CD1c-positive myeloid dendritic cell (primary cell): ENCODE measurements at regions not wholly inside any gene's neighbourhood (a gene's known extent, or its start where the extent isn't known, plus 50 kb on each side); places are given as distances from the start of the nearest gene placed in this dataset.
"Not testable (repeated sequence)": the region's sequence is repeated elsewhere in the genome, so short reads cannot be mapped to it uniquely, and the experiment has no call there.

Experiments used
- DNase-seq: peaks from one replicate; pipeline ENCODE4 v3.0.0-alpha.2; 2016; ENCODE audit errors: extremely low spot score

- DNase-seq: no peak
These were observed 1162.4 kb downstream of the BRINP3 start for GRCh38 chr1:189315035-189315901.

GRCh38 chr1:189323091-189323490 lies 1154.6 kb downstream of the BRINP3 start:
- no peak for DNase-seq

GRCh38 chr1:189331071-189331470 lies 1146.6 kb downstream of the BRINP3 start:
- not testable (repeated sequence) for DNase-seq

GRCh38 chr1:189336115-189337100 lies 1141.3 kb downstream of the BRINP3 start:
- no peak for DNase-seq

- DNase-seq: no peak
These were observed 1128.1 kb downstream of the BRINP3 start for GRCh38 chr1:189349607-189350006.

GRCh38 chr1:189350983-189351616 lies 1126.6 kb downstream of the BRINP3 start:
- no peak for DNase-seq

GRCh38 chr1:189351960-189352359 lies 1125.7 kb downstream of the BRINP3 start:
- DNase-seq: no peak

GRCh38 chr1:189356206-189356605 lies 1121.5 kb downstream of the BRINP3 start:
- DNase-seq: no peak

GRCh38 chr1:189357317-189357716 lies 1120.3 kb downstream of the BRINP3 start:
- DNase-seq: no peak

GRCh38 chr1:189369612-189370011 lies 1108.1 kb downstream of the BRINP3 start:
- no peak for DNase-seq

GRCh38 chr1:189374816-189375215 lies 1102.8 kb downstream of the BRINP3 start:
- DNase-seq: no peak

GRCh38 chr1:189405419-189405818 lies 1072.2 kb downstream of the BRINP3 start:
- no peak for DNase-seq

- DNase-seq: no peak
These were observed 1067.9 kb downstream of the BRINP3 start for GRCh38 chr1:189409774-189410173.

GRCh38 chr1:189424746-189425331 lies 1052.8 kb downstream of the BRINP3 start:
- no peak for DNase-seq

GRCh38 chr1:189429610-189430009 lies 1048.1 kb downstream of the BRINP3 start:
- DNase-seq: no peak

- no peak for DNase-seq
These were observed 1046.2 kb downstream of the BRINP3 start for GRCh38 chr1:189431447-189431846.

GRCh38 chr1:189432753-189433152 lies 1044.9 kb downstream of the BRINP3 start:
- DNase-seq: no peak

- no peak for DNase-seq
These were observed 1043.2 kb downstream of the BRINP3 start for GRCh38 chr1:189434461-189434860.

- no peak for DNase-seq
These were observed 1042.3 kb downstream of the BRINP3 start for GRCh38 chr1:189435398-189435797.

GRCh38 chr1:189438808-189439207 lies 1038.9 kb downstream of the BRINP3 start:
- no peak for DNase-seq

GRCh38 chr1:189463166-189463565 lies 1014.5 kb downstream of the BRINP3 start:
- DNase-seq: no peak

GRCh38 chr1:189496768-189497167 lies 980.9 kb downstream of the BRINP3 start:
- DNase-seq: no peak
